AG08395 (cell line): ENCODE measurements at regions not wholly inside any gene's neighbourhood (a gene's known extent, or its start where the extent isn't known, plus 50 kb on each side); places are given as distances from the start of the nearest gene placed in this dataset.

Experiments used
- DNase-seq: peaks from one replicate; pipeline ENCODE4 v3.0.0; 2012; ENCODE audit warnings: mixed read lengths, low spot score

GRCh38 chr15:58329781-58330671 lies 101.8 kb upstream of the LIPC start:
- no peak for DNase-seq

GRCh38 chr15:58330741-58331559 lies 100.8 kb upstream of the LIPC start:
- no peak for DNase-seq

- DNase-seq = peak; percentile 19
Measured at GRCh38 chr15:58331560-58331912, 100.3 kb upstream of the LIPC start.

- DNase-seq = peak; percentile 92
Measured at GRCh38 chr15:58331913-58332675, 99.7 kb upstream of the LIPC start.

GRCh38 chr15:58332676-58333400 lies 99.0 kb upstream of the LIPC start:
- peak; percentile 32 for DNase-seq

- no peak for DNase-seq
Measured at GRCh38 chr15:58334803-58335202, 97.0 kb upstream of the LIPC start.

GRCh38 chr15:58336161-58336560 lies 95.6 kb upstream of the LIPC start:
- no peak for DNase-seq

GRCh38 chr15:58340176-58340575 lies 91.6 kb upstream of the LIPC start:
- DNase-seq = peak; percentile 25

- no peak for DNase-seq
Measured at GRCh38 chr15:58342508-58342907, 89.3 kb upstream of the LIPC start.

GRCh38 chr15:58344213-58345070 lies 87.3 kb upstream of the LIPC start:
- DNase-seq = no peak

GRCh38 chr15:58346361-58346760 lies 85.4 kb upstream of the LIPC start:
- peak; percentile 78 for DNase-seq

GRCh38 chr15:58348095-58348812 lies 83.5 kb upstream of the LIPC start:
- DNase-seq = no peak

GRCh38 chr15:58352026-58352929 lies 79.5 kb upstream of the LIPC start:
- DNase-seq = no peak

- DNase-seq = no peak
Measured at GRCh38 chr15:58355382-58355971, 76.3 kb upstream of the LIPC start.

GRCh38 chr15:58355973-58356372 lies 75.8 kb upstream of the LIPC start:
- no peak for DNase-seq

GRCh38 chr15:58357529-58358476 lies 74.0 kb upstream of the LIPC start:
- no peak for DNase-seq

GRCh38 chr15:58360421-58361090 lies 71.2 kb upstream of the LIPC start:
- DNase-seq = no peak
